Activated CD4-positive, alpha-beta T cell treated with anti-CD3 and anti-CD28 coated beads, Interleukin-2, amount 10 ng/mL, durations not matched to agents 24 days and 14 days (primary cell): ENCODE measurements at regions not wholly inside any gene's neighbourhood (a gene's known extent, or its start where the extent isn't known, plus 50 kb on each side); places are given as distances from the start of the nearest gene placed in this dataset.

Experiments
- DNase-seq: peaks from one replicate; pipeline ENCODE4 v3.0.0; 2022
- H3K27ac Mint-ChIP-seq: one replicate; pipeline ENCODE4 v1.8.0; 2022; ENCODE audit warnings: mild to moderate bottlenecking, mixed read lengths
- H3K27me3 Mint-ChIP-seq: one replicate; pipeline ENCODE4 v1.8.0; 2022; ENCODE audit warnings: mixed read lengths
- H3K36me3 Mint-ChIP-seq: one replicate; pipeline ENCODE4 v1.8.0; 2022; ENCODE audit warnings: low read depth, mild to moderate bottlenecking, mixed read lengths
- H3K4me1 Mint-ChIP-seq: one replicate; pipeline ENCODE4 v1.8.0; 2021; ENCODE audit warnings: mixed read lengths
- H3K4me3 Mint-ChIP-seq: one replicate; pipeline ENCODE4 v1.8.0; 2022; ENCODE audit warnings: mild to moderate bottlenecking, moderate library complexity, mixed read lengths
- H3K9me3 Mint-ChIP-seq: one replicate; pipeline ENCODE4 v1.8.0; 2021; ENCODE audit warnings: mixed read lengths
- intact Hi-C: fragments of 100-400 bp; cut with micrococcal nuclease; formaldehyde crosslinking; loops from one replicate; pipeline ENCODE4 v1.15.1; 2023

DNA sequence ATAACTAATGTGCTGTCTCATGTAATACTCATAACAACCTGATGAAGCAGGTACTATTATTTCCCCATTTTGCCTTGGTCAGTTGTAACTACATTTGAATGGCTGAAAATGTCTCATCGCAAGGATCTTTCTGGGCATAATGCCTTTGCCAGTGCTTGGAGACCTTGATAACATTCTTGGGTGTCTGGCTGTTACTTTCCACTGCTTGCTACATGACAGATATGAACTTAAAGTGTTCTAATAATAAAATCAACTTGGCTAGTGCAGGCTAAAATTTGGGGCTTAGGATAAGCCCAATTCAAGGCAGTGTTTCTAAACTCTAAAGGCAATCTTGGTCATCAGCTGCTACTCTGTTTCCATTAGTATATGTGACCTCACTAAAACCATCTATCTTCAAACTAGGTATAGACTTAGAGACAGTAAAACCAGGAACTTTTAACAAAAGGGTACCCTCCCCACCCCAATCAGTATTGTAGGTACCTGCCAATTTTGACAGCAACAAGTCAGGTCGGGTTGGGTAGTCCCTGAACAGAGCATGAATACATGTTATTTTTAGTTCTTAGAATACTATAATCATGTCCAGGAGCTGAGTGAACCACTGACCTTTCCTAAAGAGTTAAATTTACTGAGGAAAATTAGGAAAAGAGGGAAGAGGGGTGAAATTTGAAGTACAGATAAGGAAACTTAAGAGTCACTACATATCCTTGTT is 68.2 kb upstream of the AHR start:
- Mint-ChIP-seq H3K27ac (no peak overlapping the region), H3K27me3 (no peaks in the 10 kb centered on the region), H3K4me1 (peaks cover 23% of the 10 kb centered on the region), H3K4me3 (no peak overlapping the region), H3K36me3 (no peaks in the 10 kb centered on the region), H3K9me3 (peaks cover 18% of the 10 kb centered on the region)
- DNase-seq: no peak
- intact Hi-C loops: loop anchor here (5.0 to 10.0 kb wide), 4 partner anchors 185 to 1627 kb away; partner anchors contain the start of gene CRPPA

DNA sequence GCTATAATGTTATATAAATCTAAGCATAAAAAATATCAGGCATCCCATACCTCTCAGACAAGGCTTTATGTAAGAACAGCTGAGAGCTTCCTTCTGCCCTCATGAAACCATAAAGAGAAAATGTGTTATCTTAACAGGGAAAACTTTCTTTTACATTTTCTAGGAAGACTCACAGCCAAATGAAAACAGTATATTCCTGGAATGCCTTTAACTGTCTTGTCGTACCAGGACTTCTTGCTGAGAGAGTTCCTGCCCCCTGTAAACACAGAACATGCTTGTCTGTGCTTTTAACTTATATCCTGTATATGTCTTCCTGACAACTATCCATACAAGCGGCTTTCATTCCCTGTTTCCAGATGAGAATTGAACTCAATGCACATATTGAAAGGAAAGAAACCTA is 64.8 kb upstream of the AHR start:
- DNase-seq: no peak
- intact Hi-C loops: loop anchor here (1.0 to 10.0 kb wide), 16 partner anchors 28 to 1624 kb away; partner anchors contain the start of genes AHR, BZW2 and CRPPA
- no peaks in the 10 kb centered on the region for H3K27me3 Mint-ChIP-seq
- H3K36me3 Mint-ChIP-seq: peaks cover 9% of the 10 kb centered on the region
- peak overlapping the region; percentile 81 for H3K4me3 Mint-ChIP-seq
- H3K27ac Mint-ChIP-seq: peak overlapping the region; percentile 97
- peaks cover 35% of the 10 kb centered on the region for H3K4me1 Mint-ChIP-seq
- peaks cover 27% of the 10 kb centered on the region for H3K9me3 Mint-ChIP-seq

DNA sequence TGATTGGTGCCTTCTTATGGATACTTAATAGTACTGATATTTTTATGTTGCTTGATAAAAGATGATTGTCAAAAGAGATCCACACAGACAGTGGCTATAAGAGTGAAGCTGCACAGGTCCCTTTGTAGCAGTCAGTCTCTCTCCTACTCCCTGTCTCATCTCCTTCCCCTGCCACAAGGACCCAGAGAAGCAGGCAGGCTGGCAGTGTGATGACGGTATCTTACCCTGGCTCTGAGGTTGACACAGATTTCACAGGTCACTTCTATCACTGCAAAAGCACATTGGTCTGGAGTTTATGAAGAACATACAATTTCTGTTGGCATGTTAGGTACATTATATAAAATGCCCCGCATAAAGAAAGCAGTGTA is 64.4 kb upstream of the AHR start:
- Mint-ChIP-seq H3K27me3 (no peaks in the 10 kb centered on the region), H3K36me3 (peaks cover 9% of the 10 kb centered on the region), H3K9me3 (peaks cover 27% of the 10 kb centered on the region), H3K4me3 (peak overlapping the region; percentile 81), H3K4me1 (peaks cover 35% of the 10 kb centered on the region), H3K27ac (peak overlapping the region; percentile 97)
- peak; percentile 81 for DNase-seq
- intact Hi-C loops: loop anchor here (1.0 to 10.0 kb wide), 16 partner anchors 27 to 1623 kb away; partner anchors contain the start of genes AHR, BZW2 and CRPPA

DNA sequence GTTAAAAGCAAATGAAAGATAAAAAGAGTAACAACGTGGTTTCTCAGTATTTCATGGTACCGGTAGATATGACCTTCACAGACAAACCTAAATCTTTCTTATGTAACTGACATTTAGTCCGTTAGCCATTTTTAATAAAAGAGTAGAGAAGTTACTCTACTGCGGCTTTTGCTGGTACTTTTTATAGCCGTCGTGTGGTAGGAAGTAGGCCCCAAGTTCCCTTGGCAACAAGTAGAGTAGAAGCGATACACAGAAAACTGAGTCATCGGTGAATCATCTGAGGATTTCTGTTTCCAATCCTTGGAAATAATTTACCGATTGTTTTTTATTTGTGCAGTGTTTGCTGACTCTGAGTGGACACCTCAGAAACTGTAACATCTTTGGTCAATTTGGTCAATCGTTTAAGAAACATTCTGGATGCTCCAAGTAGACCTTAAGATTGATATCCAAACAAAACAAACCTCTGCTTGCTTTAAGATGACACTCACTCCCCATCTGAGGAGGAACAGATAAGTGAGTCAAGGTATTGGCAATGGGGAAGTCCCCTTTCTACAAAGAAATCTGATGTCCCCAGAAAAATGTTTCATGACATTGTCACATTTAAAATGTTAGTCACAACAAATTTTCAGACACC is 63.9 kb upstream of the AHR start:
- peaks cover 35% of the 10 kb centered on the region for H3K4me1 Mint-ChIP-seq

DNA sequence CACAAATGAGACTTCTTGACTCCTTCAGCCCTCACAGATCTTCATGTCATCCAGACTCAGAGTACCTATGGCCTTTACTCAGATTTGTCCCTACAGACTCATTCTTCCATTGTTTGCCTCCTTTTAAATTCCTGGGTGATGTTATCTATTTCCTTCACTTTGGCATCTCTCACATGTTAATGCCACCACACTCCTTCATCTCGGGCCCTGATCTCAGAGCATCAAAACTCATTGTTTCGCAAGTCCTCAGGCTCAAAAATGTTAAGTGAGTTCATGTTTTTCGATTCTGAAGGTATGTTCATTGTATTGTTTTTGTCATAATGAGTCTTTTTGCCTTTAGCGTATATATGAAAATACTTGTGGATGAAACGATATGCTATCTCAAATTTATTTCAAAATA is 62.3 kb upstream of the AHR start:
- Mint-ChIP-seq H3K27me3 (no peaks in the 10 kb centered on the region), H3K36me3 (peaks cover 9% of the 10 kb centered on the region), H3K9me3 (peaks cover 15% of the 10 kb centered on the region), H3K27ac (peak overlapping the region; percentile 49), H3K4me3 (no peak overlapping the region), H3K4me1 (peaks cover 35% of the 10 kb centered on the region)
- intact Hi-C loops: loop anchor here (10.0 kb wide), 2 partner anchors 191 to 699 kb away; no protein-coding TSS in a partner anchor
- no peak for DNase-seq

More for the DNA sequence above, 63.9 kb upstream of the AHR start:
- Mint-ChIP-seq H3K27ac (peak overlapping the region; percentile 97), H3K4me3 (peak overlapping the region; percentile 81), H3K9me3 (peaks cover 26% of the 10 kb centered on the region), H3K27me3 (no peaks in the 10 kb centered on the region), H3K36me3 (peaks cover 9% of the 10 kb centered on the region)
- intact Hi-C loops: loop anchor here (1.0 to 10.0 kb wide), 16 partner anchors 27 to 1623 kb away; partner anchors contain the start of genes AHR, BZW2 and CRPPA
- peak; percentile 91 for DNase-seq

DNA sequence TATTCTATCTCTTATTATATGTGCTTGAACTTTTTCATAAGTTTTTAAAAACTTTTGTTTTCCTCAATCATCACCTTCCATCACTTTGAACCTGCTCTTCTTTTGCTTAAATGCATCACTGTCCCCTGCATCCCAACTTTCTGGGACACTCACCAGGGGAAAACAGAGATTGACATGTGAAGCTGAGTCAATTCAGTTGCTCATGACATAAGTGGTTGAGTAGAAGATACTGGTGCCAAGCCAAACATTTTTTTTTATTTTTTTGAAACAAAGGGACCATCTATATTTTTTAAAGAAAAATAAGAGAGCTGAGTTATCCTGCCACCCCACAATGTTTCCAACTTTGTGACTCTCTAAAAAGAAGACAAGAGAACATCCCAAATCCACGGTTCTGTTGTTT is 61.8 kb upstream of the AHR start:
- DNase-seq: no peak
- Mint-ChIP-seq H3K9me3 (peaks cover 15% of the 10 kb centered on the region), H3K36me3 (peaks cover 9% of the 10 kb centered on the region), H3K27ac (peak overlapping the region; percentile 48), H3K4me1 (peaks cover 35% of the 10 kb centered on the region), H3K4me3 (no peak overlapping the region), H3K27me3 (no peaks in the 10 kb centered on the region)
- intact Hi-C loops: loop anchor here (10.0 kb wide), 2 partner anchors 192 to 698 kb away; no protein-coding TSS in a partner anchor

DNA sequence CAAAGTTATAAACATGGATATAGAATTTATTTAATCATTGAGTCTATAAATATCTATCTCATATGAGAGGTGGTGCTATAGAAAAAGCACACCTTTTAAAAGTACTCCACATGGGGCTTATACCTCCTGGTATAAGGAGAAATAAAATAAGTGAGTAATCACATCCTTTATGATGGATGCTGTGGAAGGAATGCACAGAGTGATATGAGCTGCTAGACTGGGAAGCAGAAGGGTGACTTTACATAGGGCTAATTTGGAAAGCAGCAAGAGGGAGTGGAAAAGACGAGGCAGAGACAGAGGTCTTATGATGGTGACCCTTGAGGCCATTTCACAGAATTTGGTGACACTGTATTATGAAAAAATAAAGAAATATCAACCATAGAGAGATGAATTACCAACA is 59.4 kb upstream of the AHR start:
- Mint-ChIP-seq H3K4me1 (peaks cover 24% of the 10 kb centered on the region), H3K27ac (no peak overlapping the region), H3K36me3 (peaks cover 9% of the 10 kb centered on the region), H3K9me3 (peaks cover 15% of the 10 kb centered on the region), H3K4me3 (no peak overlapping the region), H3K27me3 (no peaks in the 10 kb centered on the region)
- intact Hi-C loops: loop anchor here (10.0 kb wide), 2 partner anchors 194 to 696 kb away; no protein-coding TSS in a partner anchor
- no peak for DNase-seq

DNA sequence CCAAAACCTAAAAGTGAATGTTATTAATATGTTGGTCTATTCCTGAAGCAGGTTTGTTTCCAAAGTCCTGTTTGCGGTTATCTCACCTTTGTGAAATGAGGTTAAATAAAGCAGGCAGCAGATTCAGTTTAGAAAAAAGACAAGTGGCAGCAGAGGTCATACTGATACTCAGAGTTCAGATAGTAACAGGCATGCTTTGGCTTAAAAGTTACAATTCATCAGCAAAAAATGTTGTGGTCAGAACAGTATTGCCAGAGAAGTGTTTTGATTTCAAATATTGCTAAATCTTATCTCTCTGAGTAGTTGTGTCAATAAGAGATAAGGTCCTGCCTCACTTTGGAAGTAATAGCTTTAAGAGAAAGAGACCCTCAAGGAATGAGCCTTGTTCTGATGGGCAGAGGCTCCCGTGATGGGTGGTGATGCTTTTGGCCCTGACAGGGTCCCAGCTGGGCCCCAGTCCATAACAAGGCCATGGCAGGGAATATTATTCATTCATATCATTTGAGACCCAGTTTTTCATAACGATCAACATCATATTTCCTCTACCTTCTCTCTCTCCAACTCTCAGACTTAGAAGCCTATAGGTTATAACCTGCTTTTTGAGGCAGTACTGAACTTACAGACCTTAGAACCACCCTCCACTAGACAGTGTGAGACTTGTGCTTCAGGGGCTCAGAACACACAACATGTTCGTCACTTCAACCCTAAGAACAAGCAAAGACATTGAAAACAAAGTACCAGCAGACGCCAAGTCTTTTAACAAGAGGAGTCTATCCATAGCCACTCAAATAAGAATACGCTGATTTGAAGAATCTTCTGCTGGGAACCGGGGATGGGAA is 58.5 kb upstream of the AHR start:
- Mint-ChIP-seq H3K9me3 (peaks cover 15% of the 10 kb centered on the region), H3K36me3 (peaks cover 9% of the 10 kb centered on the region), H3K4me1 (peaks cover 20% of the 10 kb centered on the region), H3K4me3 (no peak overlapping the region), H3K27ac (no peak overlapping the region), H3K27me3 (no peaks in the 10 kb centered on the region)
- intact Hi-C loops: loop anchor here (10.0 kb wide), 2 partner anchors 195 to 695 kb away; no protein-coding TSS in a partner anchor
- DNase-seq: no peak

DNA sequence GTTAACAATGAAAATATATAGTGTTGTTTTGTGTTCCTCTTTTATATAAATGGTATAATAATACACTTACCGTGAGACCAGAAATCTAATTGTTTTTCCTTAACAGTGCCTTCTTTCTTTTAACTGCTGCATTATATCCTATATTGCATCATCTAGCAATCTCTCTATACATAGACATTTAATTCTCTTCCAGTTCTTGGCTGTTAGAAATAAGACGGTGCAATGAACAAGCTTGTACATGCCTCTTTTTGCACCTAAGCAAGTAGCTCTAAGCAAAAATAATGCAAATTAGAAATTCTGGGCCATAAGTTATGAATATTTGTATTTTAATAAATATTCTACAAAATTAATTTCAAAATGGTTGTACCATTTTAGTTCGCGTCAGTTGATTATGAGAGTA is 55.9 kb upstream of the AHR start:
- no peak for DNase-seq
- H3K4me3 Mint-ChIP-seq: no peak overlapping the region
- no peaks in the 10 kb centered on the region for H3K27me3 Mint-ChIP-seq
- H3K36me3 Mint-ChIP-seq: peaks cover 3% of the 10 kb centered on the region
- H3K4me1 Mint-ChIP-seq: peaks cover 3% of the 10 kb centered on the region
- no peak overlapping the region for H3K27ac Mint-ChIP-seq
- intact Hi-C loops: no loop called here
- peaks cover 3% of the 10 kb centered on the region for H3K9me3 Mint-ChIP-seq

DNA sequence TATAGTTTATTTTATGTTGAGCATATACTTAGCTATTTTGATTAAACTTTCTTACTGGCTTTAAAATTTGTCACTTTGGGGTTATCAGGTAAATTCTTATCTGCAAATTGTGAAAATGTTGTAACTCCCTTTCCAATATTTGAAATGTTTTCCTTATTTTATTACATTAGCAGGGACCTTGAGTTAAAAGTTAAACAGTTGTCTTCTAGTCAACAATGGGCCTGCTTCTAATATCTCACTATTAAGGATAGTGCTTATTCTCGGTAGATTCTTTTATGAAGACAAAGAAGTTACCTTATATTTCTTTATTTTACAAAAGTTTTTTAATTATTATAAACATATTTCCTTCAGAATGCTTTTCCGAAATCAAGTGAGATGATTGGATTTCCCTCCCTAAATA is 53.7 kb upstream of the AHR start:
- peaks cover 3% of the 10 kb centered on the region for H3K4me1 Mint-ChIP-seq
- H3K4me3 Mint-ChIP-seq: no peak overlapping the region
- intact Hi-C loops: no loop called here
- no peak overlapping the region for H3K27ac Mint-ChIP-seq
- DNase-seq: no peak
- no peaks in the 10 kb centered on the region for H3K36me3 Mint-ChIP-seq
- no peaks in the 10 kb centered on the region for H3K27me3 Mint-ChIP-seq
- no peaks in the 10 kb centered on the region for H3K9me3 Mint-ChIP-seq

DNA sequence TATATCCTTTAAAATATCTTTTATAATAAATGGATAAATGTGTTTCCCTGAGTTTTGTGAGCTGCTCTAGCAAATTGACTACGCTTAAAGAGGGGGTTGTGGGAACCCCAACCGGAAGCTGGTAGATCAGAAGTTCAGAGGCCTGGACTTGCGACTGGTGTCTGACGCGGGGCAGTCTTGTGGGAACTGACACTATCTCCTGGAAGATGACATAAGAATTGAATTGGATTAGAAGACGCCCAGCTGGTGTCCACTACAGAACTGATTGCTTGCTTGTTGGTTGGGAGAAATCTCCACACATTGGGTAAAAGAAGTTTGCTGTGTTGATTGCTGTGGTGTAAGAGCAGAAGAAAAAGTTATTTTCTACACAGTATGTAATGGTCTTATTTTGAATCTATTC is 51.1 kb upstream of the AHR start:
- intact Hi-C loops: no loop called here
- Mint-ChIP-seq H3K4me1 (peaks cover 8% of the 10 kb centered on the region), H3K27me3 (no peaks in the 10 kb centered on the region), H3K27ac (no peak overlapping the region), H3K4me3 (no peak overlapping the region), H3K36me3 (no peaks in the 10 kb centered on the region), H3K9me3 (peaks cover 7% of the 10 kb centered on the region)
- DNase-seq: no peak

DNA sequence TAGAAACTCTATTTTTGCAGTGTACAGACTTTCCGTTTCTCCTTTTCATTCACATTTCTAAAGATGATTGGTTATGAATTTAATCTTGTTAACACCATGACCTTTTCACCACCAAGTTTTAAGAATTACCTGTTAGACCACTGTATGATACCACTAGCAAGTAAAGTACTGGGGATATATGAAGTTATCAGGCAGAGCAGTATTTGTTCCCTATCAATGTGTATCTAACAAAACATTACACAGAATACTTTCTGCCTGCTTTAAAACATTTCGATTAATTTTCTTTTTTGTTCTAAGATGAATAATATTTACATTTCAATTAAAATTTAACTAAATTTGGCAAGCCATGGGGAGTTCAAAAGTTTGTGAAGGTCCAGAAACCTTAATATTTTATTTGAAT is 49.9 kb upstream of the AHR start:
- Mint-ChIP-seq H3K36me3 (no peaks in the 10 kb centered on the region), H3K4me3 (no peak overlapping the region), H3K4me1 (peaks cover 8% of the 10 kb centered on the region), H3K27ac (no peak overlapping the region), H3K9me3 (peaks cover 12% of the 10 kb centered on the region), H3K27me3 (no peaks in the 10 kb centered on the region)
- intact Hi-C loops: no loop called here
- DNase-seq: no peak
